ENCODE measurements at regions not wholly inside any gene's neighbourhood (a gene's known extent, or its start where the extent isn't known, plus 50 kb on each side); places are given as distances from the start of the nearest gene placed in this dataset.

GRCh38 chr4:62414563-62414962 lies 1214.4 kb downstream of the ADGRL3 start:
- no peak for DNase-seq

DNA sequence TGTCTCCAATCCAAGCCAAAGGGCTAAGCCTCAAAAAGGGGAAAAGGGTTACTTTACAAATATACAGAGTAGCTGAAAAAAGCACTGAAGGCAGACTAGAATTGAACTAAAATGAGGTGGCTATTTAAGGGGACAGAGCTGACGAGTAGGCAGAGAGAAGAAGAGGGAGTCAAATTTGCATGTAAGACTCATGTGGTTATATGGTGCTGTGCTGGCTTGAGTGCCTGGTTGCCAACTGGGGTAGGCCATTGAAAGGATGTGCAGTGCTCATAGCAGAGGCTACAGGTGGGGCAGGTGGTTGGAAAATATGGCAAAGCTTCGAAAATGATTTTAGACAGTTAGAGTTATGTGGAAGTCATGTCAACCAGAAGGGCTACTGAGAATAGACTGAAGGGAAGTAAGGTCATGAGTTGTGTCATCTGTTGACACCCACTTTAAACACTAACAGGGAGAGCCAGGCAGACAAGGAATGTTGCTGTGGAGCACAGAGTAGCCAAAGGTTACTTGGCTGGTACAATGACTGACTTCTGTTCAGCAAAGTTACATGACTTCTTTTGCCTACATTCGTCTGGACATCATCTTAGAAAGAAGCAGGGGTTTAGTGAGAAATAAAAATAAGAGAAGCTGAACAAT lies 1210.4 kb downstream of the ADGRL3 start:
- DNase-seq, result no peak

DNA sequence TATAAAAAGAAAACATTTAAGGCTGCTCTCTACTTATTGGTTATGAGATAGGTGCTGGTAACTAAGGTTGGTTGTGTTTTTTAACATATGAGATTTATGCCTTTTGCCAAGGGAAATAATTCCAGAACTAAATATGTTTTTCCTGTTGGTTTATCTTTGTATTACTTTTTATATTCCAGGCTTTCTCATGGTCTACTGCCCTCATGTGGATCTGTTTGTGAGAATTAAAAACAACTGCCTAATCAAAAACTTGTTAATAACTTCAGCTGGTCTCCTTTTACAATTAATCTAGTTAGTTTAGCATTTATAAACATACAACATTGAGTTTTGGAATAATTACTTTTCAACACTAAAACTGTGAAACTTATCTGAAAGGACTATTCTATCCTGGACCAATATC lies 1208.3 kb downstream of the ADGRL3 start:
- no peak for DNase-seq

DNA sequence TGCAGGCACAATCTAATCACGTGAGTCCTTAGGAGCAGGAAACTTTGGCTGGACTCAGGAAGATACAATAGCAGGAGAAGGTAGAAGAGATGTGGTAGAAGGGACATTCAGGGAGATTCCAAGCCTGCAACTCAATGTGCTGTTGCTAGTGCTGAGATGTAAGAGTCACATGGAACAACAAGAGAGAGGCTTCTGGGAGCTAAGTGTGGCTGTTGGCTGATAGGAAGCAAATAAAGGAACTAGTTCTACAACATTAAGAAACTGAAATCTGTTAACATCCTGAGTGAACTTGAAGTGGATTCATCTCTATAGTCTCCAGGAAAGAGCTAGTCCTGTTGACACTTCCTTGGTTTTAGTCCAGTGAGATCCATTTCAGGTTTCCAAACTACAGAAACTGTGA lies 1207.4 kb downstream of the ADGRL3 start:
- no peak for DNase-seq

DNA sequence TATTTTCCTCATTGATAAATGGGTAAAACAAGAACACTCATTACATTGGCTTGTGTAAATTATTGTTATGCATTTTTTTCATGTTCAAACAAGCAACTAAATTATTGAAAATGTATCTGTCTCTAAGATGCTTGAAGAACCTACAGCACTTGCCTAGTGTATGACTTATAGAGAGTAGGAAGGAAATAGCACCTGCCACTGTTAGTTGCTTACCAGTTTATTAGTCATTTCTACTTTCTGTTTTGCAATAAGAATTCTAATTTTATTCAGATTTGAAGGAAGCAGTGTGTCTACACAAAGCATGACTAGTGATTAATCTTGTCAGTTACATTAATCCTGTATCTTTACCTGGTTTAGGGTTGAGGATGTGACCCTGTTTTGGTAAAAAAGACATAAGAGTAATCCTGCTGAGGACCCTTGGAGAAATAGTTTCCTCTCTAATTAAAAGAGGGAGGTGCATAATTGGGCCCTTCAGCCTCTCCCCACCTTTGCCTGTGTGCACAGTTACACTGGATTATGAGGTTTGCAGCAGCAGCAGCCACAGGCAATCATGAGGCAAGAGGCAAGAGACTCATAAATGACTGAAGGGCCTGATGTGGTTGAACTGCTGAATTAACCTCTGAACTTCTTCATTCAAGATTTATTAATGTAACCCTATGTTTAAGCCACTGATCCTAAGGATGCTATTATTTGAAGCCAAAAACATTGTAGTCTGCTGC lies 1202.1 kb downstream of the ADGRL3 start:
- no peak for DNase-seq

GRCh38 chr4:62399242-62399641 lies 1199.1 kb downstream of the ADGRL3 start:
- no peak for DNase-seq

DNA sequence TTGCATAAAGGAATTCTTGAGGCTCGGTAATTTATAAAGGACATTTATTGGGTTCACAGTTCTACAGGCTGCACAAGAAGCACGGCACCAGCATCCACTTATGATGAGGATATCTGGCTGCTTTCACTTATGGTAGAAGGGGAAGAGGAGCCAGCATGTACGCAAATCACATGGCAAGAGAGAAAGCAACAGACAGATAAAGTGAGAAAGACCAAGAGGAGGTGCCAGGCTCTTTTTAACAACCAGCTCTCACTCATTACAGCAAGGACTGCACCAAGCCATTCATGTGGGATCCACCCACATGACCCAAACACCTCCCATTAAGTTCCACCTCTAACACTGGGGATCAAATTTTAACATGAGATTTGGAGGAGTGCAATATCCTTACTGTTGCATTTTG lies 1198.2 kb downstream of the ADGRL3 start:
- no peak for DNase-seq

DNA sequence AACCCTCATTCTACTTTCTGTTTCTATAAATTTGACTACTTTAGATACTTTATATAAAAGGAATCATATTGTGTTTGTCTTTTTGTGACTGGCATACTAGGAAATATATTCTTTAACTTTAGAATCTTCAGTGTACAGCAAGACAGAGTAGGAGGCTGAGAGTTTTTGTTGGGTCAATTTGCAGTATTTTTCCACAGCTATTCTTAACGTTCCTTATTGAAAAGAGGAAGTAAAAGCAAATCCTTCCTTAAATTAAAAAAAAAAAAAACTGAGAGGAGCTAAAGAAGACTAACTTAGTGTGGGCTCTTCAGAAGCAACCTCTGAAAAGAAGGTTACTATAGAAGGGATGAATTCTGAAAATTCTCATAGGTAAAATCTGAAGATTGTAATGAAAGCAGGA lies 1194.6 kb downstream of the ADGRL3 start:
- no peak for DNase-seq

DNA sequence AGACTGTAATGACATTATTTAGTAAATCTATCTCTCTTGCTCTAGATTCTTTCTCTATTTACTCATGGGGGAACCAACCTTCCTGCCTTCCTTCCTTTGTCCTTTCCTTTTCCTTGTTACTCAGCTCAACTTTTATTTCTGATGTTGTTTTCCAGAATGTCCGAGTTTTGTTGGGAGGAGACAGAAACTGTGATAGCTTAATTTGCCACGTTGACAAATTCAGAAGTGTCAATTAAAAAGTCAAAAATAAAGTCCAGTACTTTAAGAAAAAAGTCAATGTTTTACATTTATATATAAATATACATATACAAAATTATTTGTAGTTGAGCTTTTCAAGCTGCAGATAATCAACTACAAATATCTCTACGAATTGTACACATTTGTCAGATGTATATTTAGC lies 1187.7 kb downstream of the ADGRL3 start:
- DNase-seq, result no peak

GRCh38 chr4:62377700-62378099 lies 1177.6 kb downstream of the ADGRL3 start:
- no peak for DNase-seq

- DNase-seq, result no peak
Measured at GRCh38 chr4:62377245-62377644, 1177.1 kb downstream of the ADGRL3 start.

- DNase-seq, result no peak
Measured at GRCh38 chr4:62366939-62367338, 1166.8 kb downstream of the ADGRL3 start.

DNA sequence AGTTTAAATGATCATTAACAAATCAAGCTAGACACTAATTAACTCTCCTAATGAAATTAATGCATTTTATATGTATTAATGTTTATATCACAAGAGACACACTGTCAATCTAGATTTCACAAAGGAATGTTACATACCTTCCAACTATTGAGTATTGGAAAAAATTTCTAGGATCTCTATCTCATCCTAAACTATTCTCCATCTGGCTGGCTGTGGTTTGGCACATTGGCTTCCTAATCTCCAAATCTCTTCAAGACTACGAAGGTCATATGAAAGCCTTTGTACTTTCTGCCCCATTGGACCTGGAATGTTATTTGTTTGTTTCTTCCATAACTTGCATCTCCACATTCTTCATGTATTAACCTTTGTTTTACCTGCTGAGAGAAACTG lies 1160.0 kb downstream of the ADGRL3 start:
- no peak for DNase-seq

- no peak for DNase-seq
Measured at GRCh38 chr4:62359441-62360155, 1159.5 kb downstream of the ADGRL3 start.

GRCh38 chr4:62344915-62345314 lies 1144.8 kb downstream of the ADGRL3 start:
- no peak for DNase-seq

- DNase-seq, result no peak
Measured at GRCh38 chr4:62344474-62344873, 1144.3 kb downstream of the ADGRL3 start.

DNA sequence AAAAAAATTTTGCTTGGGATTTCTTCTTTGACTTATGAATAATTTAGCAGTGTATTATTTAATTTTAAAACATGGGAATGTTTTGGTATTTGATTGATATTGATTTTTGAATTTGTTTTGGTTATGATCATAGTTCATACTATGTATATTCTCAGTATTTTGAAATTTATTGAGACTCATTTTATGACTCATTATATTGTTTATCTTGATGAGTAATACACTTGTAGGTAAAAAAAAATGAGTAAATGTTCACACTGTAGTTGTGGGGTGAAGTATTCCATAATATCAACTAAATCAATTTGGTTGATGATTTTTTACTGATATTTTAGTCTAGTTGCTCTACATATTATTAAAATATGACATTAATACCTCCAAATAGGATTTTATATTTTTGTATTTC lies 1142.2 kb downstream of the ADGRL3 start:
- DNase-seq, result no peak

DNA sequence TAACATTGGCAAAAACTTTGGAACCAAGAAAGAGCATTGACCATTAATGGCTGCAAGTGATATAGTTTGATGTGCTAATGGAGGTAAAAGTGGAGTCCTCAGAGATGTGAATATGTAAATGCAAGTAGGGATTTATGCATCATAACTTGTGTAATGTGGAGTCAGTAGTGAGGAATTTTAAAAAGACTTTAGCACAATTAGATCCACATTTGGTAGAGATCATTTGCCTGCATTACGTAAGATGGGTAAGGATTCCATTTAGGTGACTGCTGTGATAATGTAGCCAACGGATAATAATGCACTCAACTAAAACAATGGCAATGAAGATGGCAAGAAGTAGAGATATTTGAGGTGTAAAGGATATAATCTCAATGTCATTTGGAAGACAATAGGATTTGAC lies 1128.4 kb downstream of the ADGRL3 start:
- no peak for DNase-seq

DNA sequence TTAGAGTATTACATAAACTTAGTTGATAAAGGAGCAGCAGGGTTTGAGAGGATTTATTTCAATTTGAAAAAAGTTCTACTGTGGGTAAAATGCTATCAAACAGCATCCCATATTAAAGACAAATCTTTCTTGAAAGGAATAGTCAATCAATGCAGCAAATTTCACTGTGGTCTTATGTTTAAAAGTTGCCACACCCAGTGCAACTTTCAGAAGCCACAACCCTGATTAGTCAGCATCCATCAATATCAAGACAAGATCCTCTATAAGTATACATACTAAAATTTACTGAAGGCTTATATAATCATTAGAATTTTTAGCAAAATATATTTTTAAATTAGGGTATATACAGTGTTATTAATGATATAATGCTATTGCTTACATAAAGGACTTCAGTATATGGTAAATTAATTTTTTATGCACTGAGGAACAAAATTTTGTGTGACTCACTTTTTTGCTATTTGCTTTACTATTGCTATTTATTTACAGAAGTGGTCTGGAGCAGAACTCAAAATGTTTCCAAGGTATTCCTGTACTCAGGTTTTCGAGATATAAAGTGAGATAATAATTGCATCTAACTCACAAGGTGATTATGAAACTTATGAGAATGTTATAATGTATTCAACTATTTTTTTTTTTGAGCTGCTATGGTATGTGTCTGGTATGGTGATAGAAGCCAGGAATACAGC lies 1127.6 kb downstream of the ADGRL3 start:
- no peak for DNase-seq

- DNase-seq, result no peak
Measured at GRCh38 chr4:62324215-62324614, 1124.1 kb downstream of the ADGRL3 start.

DNA sequence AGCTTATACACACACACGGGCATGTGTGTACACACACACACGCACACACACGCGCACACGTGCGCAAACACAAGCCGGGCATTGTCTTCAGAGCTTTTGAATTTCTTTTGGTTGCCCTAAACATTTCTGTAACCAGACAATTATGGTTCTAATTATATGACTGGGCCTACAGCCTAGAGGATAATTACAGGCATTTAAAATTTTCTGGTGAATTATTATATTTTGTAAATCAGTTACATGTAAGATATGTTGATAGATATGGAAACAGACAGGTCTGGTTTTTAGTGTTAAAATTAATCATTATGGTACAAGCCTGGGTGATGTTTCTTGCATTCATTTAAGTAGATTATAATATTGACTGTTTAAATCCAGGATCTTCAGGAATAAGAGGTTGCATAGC lies 1120.5 kb downstream of the ADGRL3 start:
- no peak for DNase-seq

GRCh38 chr4:62302710-62303109 lies 1102.6 kb downstream of the ADGRL3 start:
- DNase-seq, result no peak

GRCh38 chr4:62301500-62301899 lies 1101.4 kb downstream of the ADGRL3 start:
- no peak for DNase-seq

- no peak for DNase-seq
Measured at GRCh38 chr4:62293551-62293950, 1093.4 kb downstream of the ADGRL3 start.
